RWPE2 (cell line): ENCODE measurements at regions not wholly inside any gene's neighbourhood (a gene's known extent, or its start where the extent isn't known, plus 50 kb on each side); places are given as distances from the start of the nearest gene placed in this dataset.

Experiments
- ATAC-seq: fragments of 200-7000 bp; cut with Tn5 transposase; 3 replicates; pipeline ENCODE4 v1.9.1; 2021; ENCODE audit warnings: low read depth
- DNase-seq: peaks from one replicate; pipeline ENCODE4 v3.0.0-alpha.2; 2020; ENCODE audit warnings: low spot score
- H3K27ac ChIP-seq: fragments of 450-650 bp; 2 replicates; pipeline ENCODE4 v1.5.1; 2017; ENCODE audit warnings: mild to moderate bottlenecking; ENCODE audit not compliant: poor library complexity, severe bottlenecking
- H3K27me3 ChIP-seq: fragments of 250-450 bp; sonication (Bioruptor Pico); 2 replicates; pipeline ENCODE4 v1.5.1; 2021; ENCODE audit warnings: mild to moderate bottlenecking, moderate library complexity; ENCODE audit not compliant: insufficient read depth, poor library complexity, severe bottlenecking
- H3K36me3 ChIP-seq: fragments of 250-450 bp; sonication (Bioruptor Pico); 2 replicates; pipeline ENCODE4 v1.5.1; 2020; ENCODE audit warnings: low read depth, mild to moderate bottlenecking, moderate library complexity
- H3K4me1 ChIP-seq: fragments of 250-450 bp; sonication (Bioruptor Pico); 2 replicates; pipeline ENCODE4 v1.5.1; 2021; ENCODE audit warnings: mild to moderate bottlenecking, moderate library complexity; ENCODE audit not compliant: insufficient read depth, poor library complexity, severe bottlenecking
- H3K4me3 ChIP-seq: fragments of 250-450 bp; sonication (Bioruptor Pico); 2 replicates; pipeline ENCODE4 v1.5.1; 2021; ENCODE audit warnings: mild to moderate bottlenecking, moderate library complexity; ENCODE audit not compliant: severe bottlenecking
- H3K9me3 ChIP-seq: fragments of 250-450 bp; sonication (Bioruptor Pico); 2 replicates; pipeline ENCODE4 v1.5.1; 2021; ENCODE audit warnings: mild to moderate bottlenecking, moderate library complexity; ENCODE audit not compliant: severe bottlenecking
- CTCF ChIP-seq: fragments of 450-650 bp; IDR thresholded peaks from one replicate; pipeline ENCODE4 v1.5.1; 2017; ENCODE audit warnings: mild to moderate bottlenecking, moderate library complexity; ENCODE audit not compliant: poor library complexity, severe bottlenecking

- no peaks in the 10 kb centered on the region for H3K9me3 ChIP-seq
- no peak for TF ChIP-seq CTCF
- no peak overlapping the region for H3K27ac ChIP-seq
- no peaks in the 10 kb centered on the region for H3K4me1 ChIP-seq
- no peaks in the 10 kb centered on the region for H3K27me3 ChIP-seq
- 0 out of 3 replicates have a peak, but pooled peaks have one; percentile 27 for ATAC-seq
- no peaks in the 10 kb centered on the region for H3K36me3 ChIP-seq
- no peak for DNase-seq
- no peak overlapping the region for H3K4me3 ChIP-seq
Measured at GRCh38 chr12:77494296-77494695, 336.4 kb upstream of the NAV3 start.

GRCh38 chr12:77493302-77494168, 337.2 kb upstream of the NAV3 start:
- Histone ChIP-seq H3K9me3 (no peaks in the 10 kb centered on the region), H3K4me3 (no peak overlapping the region), H3K27ac (no peak overlapping the region), H3K4me1 (no peaks in the 10 kb centered on the region), H3K36me3 (no peaks in the 10 kb centered on the region), H3K27me3 (no peaks in the 10 kb centered on the region)
- no peak for TF ChIP-seq CTCF
- ATAC-seq (no peak), DNase-seq (no peak)

GRCh38 chr12:77492536-77492935, 338.2 kb upstream of the NAV3 start:
- no peaks in the 10 kb centered on the region for H3K36me3 ChIP-seq
- ATAC-seq (no peak), DNase-seq (no peak)
- H3K27me3 ChIP-seq: no peaks in the 10 kb centered on the region
- TF ChIP-seq CTCF: no peak
- H3K9me3 ChIP-seq: no peaks in the 10 kb centered on the region
- no peak overlapping the region for H3K4me3 ChIP-seq
- H3K4me1 ChIP-seq: no peaks in the 10 kb centered on the region
- H3K27ac ChIP-seq: no peak overlapping the region

GRCh38 chr12:77489331-77489970, 341.2 kb upstream of the NAV3 start:
- no peaks in the 10 kb centered on the region for H3K9me3 ChIP-seq
- no peak overlapping the region for H3K27ac ChIP-seq
- no peaks in the 10 kb centered on the region for H3K36me3 ChIP-seq
- no peak overlapping the region for H3K4me3 ChIP-seq
- DNase-seq: no peak
- no peak for TF ChIP-seq CTCF
- H3K27me3 ChIP-seq: peaks cover 2% of the 10 kb centered on the region
- H3K4me1 ChIP-seq: no peaks in the 10 kb centered on the region
- no peak for ATAC-seq

GRCh38 chr12:77488041-77488620, 342.6 kb upstream of the NAV3 start:
- H3K36me3 ChIP-seq: no peaks in the 10 kb centered on the region
- ATAC-seq (no peak), DNase-seq (no peak)
- no peaks in the 10 kb centered on the region for H3K4me1 ChIP-seq
- no peak overlapping the region for H3K4me3 ChIP-seq
- H3K9me3 ChIP-seq: no peaks in the 10 kb centered on the region
- H3K27ac ChIP-seq: no peak overlapping the region
- no peak for TF ChIP-seq CTCF
- peaks cover 2% of the 10 kb centered on the region for H3K27me3 ChIP-seq
